PC-3 (cell line): ENCODE measurements at regions not wholly inside any gene's neighbourhood (a gene's known extent, or its start where the extent isn't known, plus 50 kb on each side); places are given as distances from the start of the nearest gene placed in this dataset.

Source experiments
- EZH2 ChIP-seq: fragments of 300-600 bp; sonication (generic); IDR thresholded peaks from one replicate; pipeline ENCODE4 v1.6.1; 2017; ENCODE audit warnings: antibody characterized with exemption, mild to moderate bottlenecking, low read length; ENCODE audit not compliant: unreplicated experiment
- EZH2phosphoT487 ChIP-seq: fragments of 300-600 bp; sonication (generic); IDR thresholded peaks from 2 replicates; pipeline ENCODE4 v1.6.1; 2018; ENCODE audit warnings: mild to moderate bottlenecking, antibody characterized with exemption, low read length, borderline replicate concordance
- TF ChIP-seq, protein P1 (sequence below): fragments of 300-600 bp; sonication (generic); conservative IDR thresholded peaks from 2 replicates; pipeline ENCODE4 v1.5.1; 2017; ENCODE audit warnings: antibody characterized with exemption, low read depth, mild to moderate bottlenecking, low read length

DNA sequence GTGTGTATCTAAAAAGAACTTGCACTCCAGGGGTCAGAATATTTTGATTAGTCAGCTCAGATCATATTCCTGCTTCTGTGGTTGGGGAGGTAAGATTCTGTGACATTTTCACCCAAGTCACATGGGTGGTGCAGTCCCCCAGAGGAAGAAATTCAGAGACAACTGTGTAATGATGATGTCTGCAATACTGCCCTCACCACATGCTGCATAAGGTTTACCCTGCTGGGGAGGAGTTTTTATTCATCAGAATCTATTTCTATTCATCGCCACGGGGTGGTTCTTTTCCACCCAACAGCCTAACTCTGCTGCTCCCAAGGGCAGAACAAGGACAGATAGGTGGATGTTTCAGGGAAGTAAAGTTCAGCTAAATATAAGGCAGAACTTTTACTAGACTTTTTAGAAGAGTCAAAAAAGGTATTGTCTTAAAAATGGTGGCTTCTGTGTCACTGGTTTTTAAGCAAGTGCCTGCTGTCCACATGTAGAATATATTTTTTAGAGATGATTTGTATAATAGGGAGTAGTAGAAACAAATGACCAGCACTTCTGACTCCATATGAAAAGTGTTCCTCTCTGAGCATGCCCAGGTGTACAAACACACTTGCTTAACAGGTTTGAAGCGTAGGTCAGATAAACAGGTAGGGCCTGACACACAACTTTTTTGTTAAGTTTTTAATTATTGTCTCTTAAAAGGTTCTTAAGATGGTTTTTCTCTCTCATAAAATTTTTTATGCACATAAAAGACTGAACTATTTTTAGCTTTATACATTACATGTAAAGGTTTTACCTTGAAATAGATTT lies 352.7 kb downstream of the LRRC70 start:
- TF ChIP-seq, protein P1, sequence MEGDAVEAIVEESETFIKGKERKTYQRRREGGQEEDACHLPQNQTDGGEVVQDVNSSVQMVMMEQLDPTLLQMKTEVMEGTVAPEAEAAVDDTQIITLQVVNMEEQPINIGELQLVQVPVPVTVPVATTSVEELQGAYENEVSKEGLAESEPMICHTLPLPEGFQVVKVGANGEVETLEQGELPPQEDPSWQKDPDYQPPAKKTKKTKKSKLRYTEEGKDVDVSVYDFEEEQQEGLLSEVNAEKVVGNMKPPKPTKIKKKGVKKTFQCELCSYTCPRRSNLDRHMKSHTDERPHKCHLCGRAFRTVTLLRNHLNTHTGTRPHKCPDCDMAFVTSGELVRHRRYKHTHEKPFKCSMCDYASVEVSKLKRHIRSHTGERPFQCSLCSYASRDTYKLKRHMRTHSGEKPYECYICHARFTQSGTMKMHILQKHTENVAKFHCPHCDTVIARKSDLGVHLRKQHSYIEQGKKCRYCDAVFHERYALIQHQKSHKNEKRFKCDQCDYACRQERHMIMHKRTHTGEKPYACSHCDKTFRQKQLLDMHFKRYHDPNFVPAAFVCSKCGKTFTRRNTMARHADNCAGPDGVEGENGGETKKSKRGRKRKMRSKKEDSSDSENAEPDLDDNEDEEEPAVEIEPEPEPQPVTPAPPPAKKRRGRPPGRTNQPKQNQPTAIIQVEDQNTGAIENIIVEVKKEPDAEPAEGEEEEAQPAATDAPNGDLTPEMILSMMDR: no peak
- TF ChIP-seq EZH2: no peak
- no peak for TF ChIP-seq EZH2phosphoT487
